ENCODE measurements at regions not wholly inside any gene's neighbourhood (a gene's known extent, or its start where the extent isn't known, plus 50 kb on each side); places are given as distances from the start of the nearest gene placed in this dataset.
"Not testable (repeated sequence)": the region's sequence is repeated elsewhere in the genome, so short reads cannot be mapped to it uniquely, and the experiment has no call there.

GRCh38 chrX:39788521-39788920 lies 309.2 kb downstream of the BCOR start:
- no peaks in the 10 kb centered on the region for H3K9me3 ChIP-seq (ENCODE audit: control insufficient read depth in 2 of 2, low read length in 2 of 2)
- no peak overlapping the region for H3K4me3 ChIP-seq (ENCODE audit: low read depth, low read length)
- Mint-ChIP-seq H3K36me3 (no peaks in the 10 kb centered on the region), H3K9me3 (peaks cover 0 to 2% (median 0%) of the 10 kb centered on the region in 7 donors), H3K27ac (no peak overlapping the region), H3K4me3 (no peak overlapping the region), H3K27me3 (no peaks in the 10 kb centered on the region), H3K4me1 (peaks cover 0 to 9% (median 0%) of the 10 kb centered on the region in 4 donors)
- no peaks in the 10 kb centered on the region for H3K4me1 ChIP-seq (ENCODE audit: control insufficient read depth, insufficient read depth, low read length, poor library complexity, severe bottlenecking)
- no peaks in the 10 kb centered on the region for H3K36me3 ChIP-seq (ENCODE audit: control insufficient read depth, insufficient read depth, low read length)
- ATAC-seq (ENCODE audit: low read depth in 2 of 2) (no peak), DNase-seq (no peak)
- no peaks in the 10 kb centered on the region for H3K27me3 ChIP-seq (ENCODE audit: control insufficient read depth, insufficient read depth, low read length)
- H3K27ac ChIP-seq (ENCODE audit: insufficient read depth, low read length, poor library complexity, severe bottlenecking), result no peak overlapping the region

GRCh38 chrX:39791691-39792090 lies 306.1 kb downstream of the BCOR start:
- DNase-seq, result no peak
- H3K9me3 ChIP-seq (ENCODE audit: control insufficient read depth in 2 of 2, low read length in 2 of 2), result no peaks in the 10 kb centered on the region
- H3K27me3 ChIP-seq (ENCODE audit: control insufficient read depth, insufficient read depth, low read length), result no peaks in the 10 kb centered on the region
- H3K36me3 ChIP-seq (ENCODE audit: control insufficient read depth, insufficient read depth, low read length), result no peaks in the 10 kb centered on the region
- peaks cover 0 to 9% (median 0%) of the 10 kb centered on the region in 4 donors for H3K4me1 Mint-ChIP-seq
- no peaks in the 10 kb centered on the region for H3K27me3 Mint-ChIP-seq
- H3K4me1 ChIP-seq (ENCODE audit: control insufficient read depth, insufficient read depth, low read length, poor library complexity, severe bottlenecking), result no peaks in the 10 kb centered on the region
- peak; percentile 45 to 60 for ATAC-seq (ENCODE audit: low read depth in 2 of 2)
- H3K27ac ChIP-seq (ENCODE audit: insufficient read depth, low read length, poor library complexity, severe bottlenecking), result no peak overlapping the region
- H3K9me3 Mint-ChIP-seq, result no peaks in the 10 kb centered on the region
- peak overlapping the region; percentile 11 to 67 (median 52) for H3K27ac Mint-ChIP-seq
- H3K4me3 Mint-ChIP-seq, result no peak overlapping the region
- H3K36me3 Mint-ChIP-seq, result no peaks in the 10 kb centered on the region
- no peak overlapping the region for H3K4me3 ChIP-seq (ENCODE audit: low read depth, low read length)

GRCh38 chrX:39795605-39796004 lies 302.2 kb downstream of the BCOR start:
- Mint-ChIP-seq H3K27ac (no peak overlapping the region), H3K4me1 (peaks cover 0 to 9% (median 2%) of the 10 kb centered on the region in 4 donors), H3K9me3 (no peaks in the 10 kb centered on the region), H3K36me3 (no peaks in the 10 kb centered on the region), H3K4me3 (no peak overlapping the region), H3K27me3 (no peaks in the 10 kb centered on the region)
- Histone ChIP-seq H3K27me3 (ENCODE audit: control insufficient read depth, insufficient read depth, low read length) (no peaks in the 10 kb centered on the region), H3K4me3 (ENCODE audit: low read depth, low read length) (no peak overlapping the region), H3K36me3 (ENCODE audit: control insufficient read depth, insufficient read depth, low read length) (no peaks in the 10 kb centered on the region), H3K9me3 (ENCODE audit: control insufficient read depth in 2 of 2, low read length in 2 of 2) (no peaks in the 10 kb centered on the region), H3K4me1 (ENCODE audit: control insufficient read depth, insufficient read depth, low read length, poor library complexity, severe bottlenecking) (no peaks in the 10 kb centered on the region), H3K27ac (ENCODE audit: insufficient read depth, low read length, poor library complexity, severe bottlenecking) (no peak overlapping the region)
- ATAC-seq (ENCODE audit: low read depth in 2 of 2), result no peak
- DNase-seq, result no peak

- Mint-ChIP-seq H3K36me3 (no peaks in the 10 kb centered on the region), H3K27me3 (no peaks in the 10 kb centered on the region), H3K4me3 (no peak overlapping the region), H3K9me3 (no peaks in the 10 kb centered on the region), H3K4me1 (peaks cover 0 to 4% (median 2%) of the 10 kb centered on the region in 4 donors), H3K27ac (no peak overlapping the region)
- H3K36me3 ChIP-seq (ENCODE audit: control insufficient read depth, insufficient read depth, low read length), result no peaks in the 10 kb centered on the region
- H3K9me3 ChIP-seq (ENCODE audit: control insufficient read depth in 2 of 2, low read length in 2 of 2), result no peaks in the 10 kb centered on the region
- ATAC-seq (ENCODE audit: low read depth in 2 of 2), result no peak
- H3K27me3 ChIP-seq (ENCODE audit: control insufficient read depth, insufficient read depth, low read length), result no peaks in the 10 kb centered on the region
- no peaks in the 10 kb centered on the region for H3K4me1 ChIP-seq (ENCODE audit: control insufficient read depth, insufficient read depth, low read length, poor library complexity, severe bottlenecking)
- no peak overlapping the region for H3K27ac ChIP-seq (ENCODE audit: insufficient read depth, low read length, poor library complexity, severe bottlenecking)
- DNase-seq, result no peak
- H3K4me3 ChIP-seq (ENCODE audit: low read depth, low read length), result no peak overlapping the region
These were observed 300.9 kb downstream of the BCOR start for GRCh38 chrX:39796856-39797255.

- not testable (repeated sequence) for H3K27me3 Mint-ChIP-seq; H3K4me1 Mint-ChIP-seq; H3K27ac Mint-ChIP-seq; H3K9me3 Mint-ChIP-seq; H3K4me1 ChIP-seq (ENCODE audit: control insufficient read depth, insufficient read depth, low read length, poor library complexity, severe bottlenecking); H3K4me3 Mint-ChIP-seq; H3K9me3 ChIP-seq (ENCODE audit: control insufficient read depth in 2 of 2, low read length in 2 of 2); H3K27ac ChIP-seq (ENCODE audit: insufficient read depth, low read length, poor library complexity, severe bottlenecking); H3K27me3 ChIP-seq (ENCODE audit: control insufficient read depth, insufficient read depth, low read length); H3K4me3 ChIP-seq (ENCODE audit: low read depth, low read length); DNase-seq; H3K36me3 Mint-ChIP-seq; H3K36me3 ChIP-seq (ENCODE audit: control insufficient read depth, insufficient read depth, low read length); ATAC-seq (ENCODE audit: low read depth in 2 of 2)
These were observed 299.3 kb downstream of the BCOR start for GRCh38 chrX:39798488-39798887.

DNA sequence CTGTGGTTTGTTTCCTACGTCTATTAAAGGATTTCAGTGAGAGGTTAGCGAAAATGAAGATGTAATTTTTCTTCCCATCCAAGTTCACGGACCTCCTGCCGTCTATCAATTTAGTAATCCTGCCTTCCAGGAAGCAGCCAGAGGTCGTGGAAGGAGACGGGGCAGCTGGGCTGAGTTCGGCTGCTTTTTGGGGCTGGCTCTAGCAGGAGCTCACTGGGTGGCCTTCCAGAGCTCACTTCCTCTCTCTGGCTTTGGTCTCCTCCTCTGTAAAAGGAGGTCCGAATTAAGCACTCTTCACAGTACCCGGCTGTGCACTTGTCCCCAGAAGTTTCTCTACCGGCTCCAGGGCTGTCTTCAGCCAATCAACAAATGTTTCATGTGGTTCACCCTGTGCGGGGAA lies 295.4 kb downstream of the BCOR start:
- H3K4me1 Mint-ChIP-seq, result peaks cover 0 to 4% (median 1%) of the 10 kb centered on the region in 4 donors
- Histone ChIP-seq H3K36me3 (ENCODE audit: control insufficient read depth, insufficient read depth, low read length) (no peaks in the 10 kb centered on the region), H3K27ac (ENCODE audit: insufficient read depth, low read length, poor library complexity, severe bottlenecking) (no peak overlapping the region), H3K27me3 (ENCODE audit: control insufficient read depth, insufficient read depth, low read length) (no peaks in the 10 kb centered on the region), H3K4me3 (ENCODE audit: low read depth, low read length) (no peak overlapping the region), H3K4me1 (ENCODE audit: control insufficient read depth, insufficient read depth, low read length, poor library complexity, severe bottlenecking) (no peaks in the 10 kb centered on the region), H3K9me3 (ENCODE audit: control insufficient read depth in 2 of 2, low read length in 2 of 2) (no peaks in the 10 kb centered on the region)
- no peaks in the 10 kb centered on the region for H3K9me3 Mint-ChIP-seq
- no peak overlapping the region for H3K27ac Mint-ChIP-seq
- no peaks in the 10 kb centered on the region for H3K27me3 Mint-ChIP-seq
- peaks cover 17% of the 10 kb centered on the region for H3K36me3 Mint-ChIP-seq
- DNase-seq (no peak), ATAC-seq (ENCODE audit: low read depth in 2 of 2) (no peak)
- no peak overlapping the region for H3K4me3 Mint-ChIP-seq

- Histone ChIP-seq H3K27ac (ENCODE audit: insufficient read depth, low read length, poor library complexity, severe bottlenecking) (no peak overlapping the region), H3K27me3 (ENCODE audit: control insufficient read depth, insufficient read depth, low read length) (no peaks in the 10 kb centered on the region), H3K36me3 (ENCODE audit: control insufficient read depth, insufficient read depth, low read length) (no peaks in the 10 kb centered on the region), H3K9me3 (ENCODE audit: control insufficient read depth in 2 of 2, low read length in 2 of 2) (no peaks in the 10 kb centered on the region), H3K4me1 (ENCODE audit: control insufficient read depth, insufficient read depth, low read length, poor library complexity, severe bottlenecking) (no peaks in the 10 kb centered on the region), H3K4me3 (ENCODE audit: low read depth, low read length) (no peak overlapping the region)
- H3K27ac Mint-ChIP-seq, result no peak overlapping the region
- no peak for ATAC-seq (ENCODE audit: low read depth in 2 of 2)
- no peaks in the 10 kb centered on the region for H3K27me3 Mint-ChIP-seq
- H3K4me3 Mint-ChIP-seq, result peak overlapping the region in 1 of 4 donors; percentile 27
- no peaks in the 10 kb centered on the region for H3K9me3 Mint-ChIP-seq
- no peak for DNase-seq
- H3K4me1 Mint-ChIP-seq, result peaks cover 0 to 4% (median 1%) of the 10 kb centered on the region in 4 donors
- peaks cover 17% of the 10 kb centered on the region for H3K36me3 Mint-ChIP-seq
These were observed 294.9 kb downstream of the BCOR start for GRCh38 chrX:39802908-39803307.

GRCh38 chrX:39805022-39805421 lies 292.7 kb downstream of the BCOR start:
- Mint-ChIP-seq H3K27me3 (no peaks in the 10 kb centered on the region), H3K36me3 (peaks cover 17% of the 10 kb centered on the region), H3K4me3 (no peak overlapping the region), H3K27ac (peak overlapping the region in 1 of 3 donors; percentile 69), H3K9me3 (no peaks in the 10 kb centered on the region), H3K4me1 (peaks cover 0 to 3% (median 1%) of the 10 kb centered on the region in 4 donors)
- Histone ChIP-seq H3K27me3 (ENCODE audit: control insufficient read depth, insufficient read depth, low read length) (no peaks in the 10 kb centered on the region), H3K27ac (ENCODE audit: insufficient read depth, low read length, poor library complexity, severe bottlenecking) (no peak overlapping the region), H3K4me3 (ENCODE audit: low read depth, low read length) (no peak overlapping the region), H3K4me1 (ENCODE audit: control insufficient read depth, insufficient read depth, low read length, poor library complexity, severe bottlenecking) (no peaks in the 10 kb centered on the region), H3K36me3 (ENCODE audit: control insufficient read depth, insufficient read depth, low read length) (no peaks in the 10 kb centered on the region), H3K9me3 (ENCODE audit: control insufficient read depth in 2 of 2, low read length in 2 of 2) (no peaks in the 10 kb centered on the region)
- ATAC-seq (ENCODE audit: low read depth in 2 of 2) (no peak), DNase-seq (no peak)

All from CD4-positive, CD25-positive, alpha-beta regulatory T cell (primary cell).